BJ (cell line): ENCODE measurements at regions not wholly inside any gene's neighbourhood (a gene's known extent, or its start where the extent isn't known, plus 50 kb on each side); places are given as distances from the start of the nearest gene placed in this dataset.

Source experiments
- CTCF ChIA-PET: fragments of 350-600 bp; formaldehyde crosslinking; extraction: SDS; loops from one replicate; lab custom pipeline; 2021; ENCODE audit warnings: antibody characterized with exemption, inconsistent platforms; lab: Yijun Ruan, JAX
- POLR2A ChIA-PET: fragments of 300-600 bp; sonication (Branson Sonifier 250); formaldehyde crosslinking; extraction: SDS; loops from one replicate; lab custom pipeline; 2021; ENCODE audit warnings: antibody characterized with exemption; lab: Charles Lee
- DNase-seq: peaks from one replicate; pipeline ENCODE4 v3.0.0-alpha.2; 2011; ENCODE audit warnings: low read depth
- H3K27me3 ChIP-seq: 2 replicates; pipeline ENCODE4 v1.6.0; 2011; ENCODE audit warnings: low read length; ENCODE audit not compliant: control insufficient read depth, insufficient read depth
- H3K36me3 ChIP-seq: 2 replicates; pipeline ENCODE4 v1.5.1; 2011; ENCODE audit warnings: low read length; ENCODE audit not compliant: control insufficient read depth, insufficient read depth
- H3K4me3 ChIP-seq: 2 replicates; pipeline ENCODE4 v1.5.1; 2011; ENCODE audit warnings: low read depth, mild to moderate bottlenecking, control low read depth, low read length
- TF ChIP-seq, protein P1 (sequence below): IDR thresholded peaks from 2 replicates; pipeline ENCODE4 v1.5.1; 2011; ENCODE audit warnings: low read depth, mild to moderate bottlenecking, control low read depth, inconsistent platforms, low read length, moderate library complexity; ENCODE audit not compliant: insufficient read depth

DNA sequence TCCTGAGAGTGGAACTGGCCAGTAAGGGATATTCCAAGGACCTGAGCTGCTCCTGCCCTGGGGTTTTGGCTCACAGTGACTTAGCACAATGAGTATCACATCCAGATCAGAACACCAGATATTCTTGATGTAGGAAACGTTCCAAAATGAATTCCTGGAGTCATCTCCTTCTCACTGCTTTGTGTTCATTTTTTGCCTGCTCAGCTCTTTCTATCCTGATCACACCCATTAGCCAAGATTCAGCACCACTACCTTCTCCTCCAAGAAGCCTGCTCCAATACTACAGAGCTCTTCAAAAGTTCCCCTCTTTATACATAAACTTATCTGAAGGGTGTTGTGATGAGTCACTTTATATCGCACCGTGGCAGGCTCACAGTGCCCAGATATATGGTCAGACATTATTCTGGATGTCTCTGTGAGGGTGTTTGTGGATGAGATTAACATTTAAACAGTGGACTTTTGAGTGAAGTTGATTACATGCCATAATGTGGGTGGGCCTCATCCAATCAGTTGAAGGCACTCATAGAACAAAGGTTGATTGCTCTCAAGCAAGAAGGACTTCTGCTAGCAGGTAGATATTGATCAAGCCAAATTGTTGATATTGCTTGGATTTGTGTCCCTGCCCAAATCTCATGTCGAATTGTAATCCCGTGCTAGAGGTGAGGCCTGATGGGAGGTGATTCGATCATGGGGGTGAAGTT, 1155.2 kb upstream of the AUTS2 start:
- H3K4me3 ChIP-seq: no peak overlapping the region
- POLR2A ChIA-PET: no interaction called here
- H3K27me3 ChIP-seq: no peaks in the 10 kb centered on the region
- CTCF ChIA-PET: no interaction called here
- no peak for DNase-seq
- no peaks in the 10 kb centered on the region for H3K36me3 ChIP-seq
- TF ChIP-seq, protein P1, sequence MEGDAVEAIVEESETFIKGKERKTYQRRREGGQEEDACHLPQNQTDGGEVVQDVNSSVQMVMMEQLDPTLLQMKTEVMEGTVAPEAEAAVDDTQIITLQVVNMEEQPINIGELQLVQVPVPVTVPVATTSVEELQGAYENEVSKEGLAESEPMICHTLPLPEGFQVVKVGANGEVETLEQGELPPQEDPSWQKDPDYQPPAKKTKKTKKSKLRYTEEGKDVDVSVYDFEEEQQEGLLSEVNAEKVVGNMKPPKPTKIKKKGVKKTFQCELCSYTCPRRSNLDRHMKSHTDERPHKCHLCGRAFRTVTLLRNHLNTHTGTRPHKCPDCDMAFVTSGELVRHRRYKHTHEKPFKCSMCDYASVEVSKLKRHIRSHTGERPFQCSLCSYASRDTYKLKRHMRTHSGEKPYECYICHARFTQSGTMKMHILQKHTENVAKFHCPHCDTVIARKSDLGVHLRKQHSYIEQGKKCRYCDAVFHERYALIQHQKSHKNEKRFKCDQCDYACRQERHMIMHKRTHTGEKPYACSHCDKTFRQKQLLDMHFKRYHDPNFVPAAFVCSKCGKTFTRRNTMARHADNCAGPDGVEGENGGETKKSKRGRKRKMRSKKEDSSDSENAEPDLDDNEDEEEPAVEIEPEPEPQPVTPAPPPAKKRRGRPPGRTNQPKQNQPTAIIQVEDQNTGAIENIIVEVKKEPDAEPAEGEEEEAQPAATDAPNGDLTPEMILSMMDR: no peak

DNA sequence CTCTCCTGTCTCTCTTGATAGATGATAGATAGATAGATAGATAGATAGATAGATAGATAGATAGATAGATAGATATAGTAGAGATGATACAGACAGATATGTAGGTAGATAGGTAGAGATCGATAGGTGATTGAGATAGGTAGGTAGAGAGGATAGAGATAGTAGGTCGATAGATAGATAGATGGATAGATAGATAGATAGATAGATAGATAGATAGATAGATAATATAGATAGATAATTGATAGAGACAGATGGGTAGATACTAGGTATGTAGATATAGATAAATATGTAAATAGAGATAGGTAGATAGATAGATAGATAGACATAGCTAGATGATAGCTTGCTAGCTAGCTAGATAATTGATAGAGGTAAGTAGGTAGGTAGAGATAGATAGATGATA, 1154.2 kb upstream of the AUTS2 start:
- Histone ChIP-seq H3K27me3 (no peaks in the 10 kb centered on the region), H3K4me3 (no peak overlapping the region), H3K36me3 (no peaks in the 10 kb centered on the region)
- POLR2A ChIA-PET: no interaction called here
- CTCF ChIA-PET: no interaction called here
- no peak for DNase-seq
- TF ChIP-seq, protein P1: no peak

- TF ChIP-seq, protein P1: no peak
- no peak for DNase-seq
- ChIA-PET POLR2A (no interaction called here), CTCF (no interaction called here)
- Histone ChIP-seq H3K27me3 (no peaks in the 10 kb centered on the region), H3K36me3 (no peaks in the 10 kb centered on the region), H3K4me3 (no peak overlapping the region)
Observed at GRCh38 chr7:68444956-68445355, 1153.3 kb upstream of the AUTS2 start.

- Histone ChIP-seq H3K36me3 (no peaks in the 10 kb centered on the region), H3K27me3 (no peaks in the 10 kb centered on the region), H3K4me3 (no peak overlapping the region)
- TF ChIP-seq, protein P1: no peak
- CTCF ChIA-PET: no interaction called here
- DNase-seq: no peak
- POLR2A ChIA-PET: no interaction called here
Observed at GRCh38 chr7:68446183-68446582, 1152.1 kb upstream of the AUTS2 start.

GRCh38 chr7:68449099-68449498, 1149.2 kb upstream of the AUTS2 start:
- CTCF ChIA-PET: no interaction called here
- no peak for DNase-seq
- Histone ChIP-seq H3K27me3 (no peaks in the 10 kb centered on the region), H3K36me3 (no peaks in the 10 kb centered on the region), H3K4me3 (no peak overlapping the region)
- POLR2A ChIA-PET: no interaction called here
- TF ChIP-seq, protein P1: no peak
